GM12878 (cell line): ENCODE measurements at regions not wholly inside any gene's neighbourhood (a gene's known extent, or its start where the extent isn't known, plus 50 kb on each side); places are given as distances from the start of the nearest gene placed in this dataset.

Source experiments
- BCLAF1 ChIP-seq: fragments of 450-650 bp; IDR thresholded peaks from 2 replicates; pipeline ENCODE4 v1.6.1; 2017; ENCODE audit warnings: antibody characterized with exemption, mild to moderate bottlenecking, moderate library complexity
- CBX3 ChIP-seq: fragments of 200-600 bp; sonication (generic); IDR thresholded peaks from 2 replicates; pipeline ENCODE4 v1.6.1; 2016; ENCODE audit warnings: low read depth, borderline replicate concordance
- CHD1 ChIP-seq: IDR thresholded peaks from 2 replicates; pipeline ENCODE4 v1.6.1; 2012; ENCODE audit warnings: low read depth, low read length, improper control_type of control experiment
- CTCF ChIP-seq, 3 experiments: IDR thresholded peaks in 2 of 3; conservative IDR thresholded peaks in 1 of 3; 2 replicates each; pipeline ENCODE4 v1.5.1; 2011; ENCODE audit warnings: low read depth in 3 of 3, low read length in 3 of 3, mild to moderate bottlenecking in 3 of 3, control low read depth in 2 of 3, moderate library complexity in 2 of 3, inconsistent platforms in 1 of 3, mixed read lengths in 1 of 3; ENCODE audit not compliant: control insufficient read depth in 2 of 3, insufficient read depth in 1 of 3; ENCODE audit errors: extremely low read depth in 1 of 3
- EED ChIP-seq: sonication (generic); IDR thresholded peaks from 2 replicates; pipeline ENCODE4 v1.6.1; 2016; ENCODE audit warnings: antibody characterized with exemption, low read depth
- GABPA ChIP-seq: IDR thresholded peaks from 2 replicates; pipeline ENCODE4 v1.6.1; 2014; ENCODE audit warnings: antibody characterized with exemption, low read depth, mild to moderate bottlenecking, inconsistent platforms
- POLR2A ChIP-seq: IDR thresholded peaks from 2 replicates; pipeline ENCODE4 v1.6.1; 2011; ENCODE audit warnings: low read depth, mild to moderate bottlenecking, low read length
- RELA ChIP-seq: fragments of 450-650 bp; IDR thresholded peaks from 2 replicates; pipeline ENCODE4 v1.8.0; 2014; ENCODE audit warnings: borderline replicate concordance; ENCODE audit not compliant: partially characterized antibody
- SUPT20H ChIP-seq: IDR thresholded peaks from 2 replicates; pipeline ENCODE4 v1.6.1; 2011; ENCODE audit warnings: low read depth, mild to moderate bottlenecking, low read length, moderate library complexity, borderline replicate concordance; ENCODE audit not compliant: control insufficient read depth
- TF ChIP-seq, protein P1 (sequence below): fragments of 450-650 bp; IDR thresholded peaks from 2 replicates; pipeline ENCODE4 v1.6.1; 2018; ENCODE audit warnings: borderline replicate concordance, mild to moderate bottlenecking; ENCODE audit not compliant: partially characterized antibody

GRCh38 chr9:71179183-71179582 lies 57.8 kb upstream of the TRPM3 start (continued):
- no peak for TF ChIP-seq BCLAF1
- no peak for TF ChIP-seq EED
- TF ChIP-seq, protein P1, sequence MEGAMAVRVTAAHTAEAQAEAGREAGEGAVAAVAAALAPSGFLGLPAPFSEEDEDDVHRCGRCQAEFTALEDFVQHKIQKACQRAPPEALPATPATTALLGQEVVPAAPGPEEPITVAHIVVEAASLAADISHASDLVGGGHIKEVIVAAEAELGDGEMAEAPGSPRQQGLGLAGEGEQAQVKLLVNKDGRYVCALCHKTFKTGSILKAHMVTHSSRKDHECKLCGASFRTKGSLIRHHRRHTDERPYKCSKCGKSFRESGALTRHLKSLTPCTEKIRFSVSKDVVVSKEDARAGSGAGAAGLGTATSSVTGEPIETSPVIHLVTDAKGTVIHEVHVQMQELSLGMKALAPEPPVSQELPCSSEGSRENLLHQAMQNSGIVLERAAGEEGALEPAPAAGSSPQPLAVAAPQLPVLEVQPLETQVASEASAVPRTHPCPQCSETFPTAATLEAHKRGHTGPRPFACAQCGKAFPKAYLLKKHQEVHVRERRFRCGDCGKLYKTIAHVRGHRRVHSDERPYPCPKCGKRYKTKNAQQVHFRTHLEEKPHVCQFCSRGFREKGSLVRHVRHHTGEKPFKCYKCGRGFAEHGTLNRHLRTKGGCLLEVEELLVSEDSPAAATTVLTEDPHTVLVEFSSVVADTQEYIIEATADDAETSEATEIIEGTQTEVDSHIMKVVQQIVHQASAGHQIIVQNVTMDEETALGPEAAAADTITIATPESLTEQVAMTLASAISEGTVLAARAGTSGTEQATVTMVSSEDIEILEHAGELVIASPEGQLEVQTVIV = no peak
- no peak for TF ChIP-seq CTCF (IDR thresholded peaks at IDR 0.05 in 2 of 3, conservative IDR thresholded peaks at IDR 0.05 in 1 of 3; ENCODE audit: control insufficient read depth in 2 of 3, extremely low read depth in 1 of 3, insufficient read depth in 1 of 3, low read depth in 3 of 3, low read length in 3 of 3)
- no peak for TF ChIP-seq POLR2A
- no peak for TF ChIP-seq SUPT20H
- TF ChIP-seq CBX3 = no peak
- no peak for TF ChIP-seq CHD1
- TF ChIP-seq RELA = no peak
- TF ChIP-seq GABPA = no peak
